NOMO-1 treated with dmso at 0.1 percent for 144 hours (cell line): ENCODE measurements at regions not wholly inside any gene's neighbourhood (a gene's known extent, or its start where the extent isn't known, plus 50 kb on each side); places are given as distances from the start of the nearest gene placed in this dataset.

Experiments used
- DNase-seq: peaks from one replicate; lab custom pipeline; 2025; ENCODE audit not compliant: unreplicated experiment; lab: John Stamatoyannopoulos, UW

DNA sequence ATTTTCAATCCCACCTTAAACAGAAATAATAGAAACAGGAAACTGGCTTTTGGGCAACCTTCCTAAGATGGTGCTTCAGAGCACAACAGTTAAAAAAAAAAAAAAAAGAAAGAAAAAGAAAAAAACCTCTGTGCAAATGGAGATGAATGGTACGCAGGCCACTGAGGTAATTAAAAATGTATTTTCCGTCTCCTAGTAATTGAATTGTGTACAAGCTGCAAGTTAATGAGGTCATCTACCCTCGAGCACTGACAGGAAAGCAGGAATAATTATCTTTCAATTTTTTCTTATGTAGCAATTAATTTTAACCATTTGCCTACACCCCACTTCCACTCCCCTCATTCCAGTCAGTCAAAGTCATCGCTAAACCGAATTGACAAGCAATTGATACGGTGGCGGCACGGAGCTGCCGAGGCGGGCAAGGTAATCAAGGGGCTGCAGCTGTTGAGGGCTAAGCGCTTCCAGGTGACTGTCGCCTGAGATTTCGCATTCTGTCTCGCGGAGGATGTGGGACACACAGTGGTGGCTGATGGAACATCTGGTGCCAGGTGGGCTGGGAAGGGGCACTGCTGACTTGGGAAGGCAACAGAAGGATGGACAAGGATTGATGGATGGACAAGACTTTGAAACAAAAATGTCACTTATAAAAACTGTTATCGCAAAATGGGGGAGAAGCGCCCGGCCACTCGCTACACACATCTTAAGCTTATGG is 109.4 kb downstream of the RCN1 start:
- DNase-seq: no peak

- no peak for DNase-seq
Measured at GRCh38 chr11:32204751-32205150, 113.9 kb downstream of the RCN1 start.

GRCh38 chr11:32210556-32210955 is 119.7 kb downstream of the RCN1 start:
- DNase-seq: no peak

- no peak for DNase-seq
Measured at GRCh38 chr11:32213223-32213622, 122.3 kb downstream of the RCN1 start.

- DNase-seq: no peak
Measured at GRCh38 chr11:32215157-32215556, 124.3 kb downstream of the RCN1 start.

- no peak for DNase-seq
Measured at GRCh38 chr11:32216749-32217148, 125.9 kb downstream of the RCN1 start.

- DNase-seq: no peak
Measured at GRCh38 chr11:32219320-32219719, 128.4 kb downstream of the RCN1 start.

DNA sequence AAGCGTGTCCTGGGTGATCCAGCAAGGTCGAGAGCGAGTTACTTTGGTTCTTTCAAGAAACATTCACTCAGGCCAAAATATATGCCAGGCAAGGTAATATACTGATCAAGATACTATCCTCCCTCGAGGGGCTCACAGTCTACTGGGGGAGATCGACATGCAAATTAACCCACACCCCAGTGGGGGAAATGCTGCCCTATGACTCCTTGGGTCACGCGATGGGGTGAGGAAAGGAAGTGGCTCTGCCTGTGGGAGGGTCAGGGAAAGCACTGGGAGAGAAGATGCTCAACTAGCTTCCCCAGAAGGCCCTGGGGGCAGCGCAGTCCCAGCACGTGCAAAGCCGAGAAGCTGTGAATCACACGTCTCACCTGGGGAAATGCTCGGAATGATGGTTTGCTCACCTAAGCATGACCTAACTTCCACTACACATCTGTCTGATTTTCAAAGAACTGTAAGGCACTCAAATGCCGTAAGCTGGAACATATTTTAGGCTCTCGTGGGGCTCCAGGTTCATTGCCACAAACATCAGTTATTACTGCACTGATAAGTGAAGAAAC is 130.7 kb downstream of the RCN1 start:
- no peak for DNase-seq

DNA sequence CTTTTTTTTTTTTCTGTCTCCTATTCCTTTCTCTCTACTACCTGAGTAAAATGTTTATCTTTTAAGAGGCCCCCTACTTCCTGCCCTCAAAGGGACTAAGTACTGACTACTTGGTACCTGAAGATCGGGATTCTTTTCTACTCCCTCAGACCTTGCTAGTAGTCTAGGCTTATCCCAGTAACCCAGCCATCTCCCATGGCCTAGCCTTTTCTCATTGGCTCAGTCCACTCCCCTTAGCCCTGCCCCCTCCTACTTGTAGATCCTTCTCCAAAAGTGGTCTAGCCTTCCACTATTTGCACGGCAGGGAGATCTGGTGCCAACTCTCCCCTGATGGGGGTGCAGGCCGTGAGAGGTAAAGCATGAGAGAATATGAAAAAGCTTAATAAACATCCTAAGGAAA is 133.7 kb downstream of the RCN1 start:
- no peak for DNase-seq

DNA sequence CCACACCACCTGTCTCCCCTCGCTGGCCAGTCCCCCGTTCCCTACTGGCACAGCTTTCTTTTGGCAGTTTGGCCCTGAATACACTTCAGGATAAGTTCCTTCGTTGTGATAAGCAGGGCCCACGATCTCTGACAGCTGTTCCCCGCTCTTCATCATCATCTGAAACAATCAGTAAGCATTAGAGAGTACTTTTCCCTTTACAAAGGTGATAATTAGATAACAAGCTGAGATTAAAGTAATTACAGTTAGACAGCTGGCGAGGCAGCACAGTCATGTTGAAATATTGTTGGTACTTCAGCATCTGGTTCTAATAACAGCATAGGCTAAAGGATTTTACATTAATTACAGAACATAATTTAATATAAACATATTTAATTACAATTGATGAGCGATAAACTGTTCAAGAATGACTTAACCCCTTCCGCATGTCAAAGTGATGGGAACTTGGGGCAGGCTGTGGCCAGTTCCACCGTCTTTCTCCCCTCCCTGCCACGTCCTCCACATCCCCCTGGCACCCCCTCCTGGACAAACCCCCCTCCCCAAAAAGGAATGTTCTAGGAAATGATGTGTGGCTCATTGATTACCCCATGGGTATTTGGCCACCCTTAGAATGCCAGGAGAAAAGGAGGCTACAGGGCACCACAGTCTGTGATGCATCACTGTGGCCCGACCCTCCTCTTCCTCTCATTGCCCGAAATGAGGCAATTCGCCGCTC is 134.9 kb downstream of the RCN1 start:
- no peak for DNase-seq

GRCh38 chr11:32226480-32226879 is 135.6 kb downstream of the RCN1 start:
- DNase-seq: no peak

DNA sequence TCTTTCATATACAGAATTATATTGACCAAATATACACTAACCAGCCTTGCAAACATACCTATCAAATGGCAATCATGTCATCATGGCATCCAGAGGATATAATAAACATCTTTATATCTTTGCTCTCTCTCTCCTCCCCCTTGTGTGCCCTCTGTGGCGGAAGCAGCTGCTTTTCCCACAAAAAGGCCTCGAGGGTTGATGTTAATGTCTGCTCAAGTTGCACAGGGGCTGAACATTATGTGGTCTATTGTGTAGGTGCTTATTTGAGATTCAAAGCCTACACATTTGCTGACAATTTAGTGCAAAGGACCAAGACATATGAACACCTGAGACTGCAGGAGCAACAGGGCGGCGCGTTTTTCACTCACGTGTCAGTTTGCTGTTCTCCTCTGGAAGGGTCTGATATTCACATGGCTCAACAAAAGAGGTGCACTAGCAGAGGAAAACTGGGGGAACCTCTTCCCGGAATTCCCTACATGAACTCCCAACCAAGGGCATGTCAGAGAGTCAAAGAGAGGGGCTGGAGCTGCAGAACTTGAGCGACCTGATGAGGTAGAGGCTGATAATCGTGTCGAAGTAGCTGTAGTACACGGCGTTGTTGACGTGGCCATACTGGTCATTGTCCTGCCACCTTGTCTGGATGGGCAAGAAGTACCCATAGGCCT is 138.8 kb downstream of the RCN1 start:
- DNase-seq: no peak

GRCh38 chr11:32231909-32232493 is 141.1 kb downstream of the RCN1 start:
- no peak for DNase-seq

- DNase-seq: no peak
Measured at GRCh38 chr11:32232516-32232915, 141.6 kb downstream of the RCN1 start.

- DNase-seq: no peak
Measured at GRCh38 chr11:32233276-32233675, 142.4 kb downstream of the RCN1 start.

DNA sequence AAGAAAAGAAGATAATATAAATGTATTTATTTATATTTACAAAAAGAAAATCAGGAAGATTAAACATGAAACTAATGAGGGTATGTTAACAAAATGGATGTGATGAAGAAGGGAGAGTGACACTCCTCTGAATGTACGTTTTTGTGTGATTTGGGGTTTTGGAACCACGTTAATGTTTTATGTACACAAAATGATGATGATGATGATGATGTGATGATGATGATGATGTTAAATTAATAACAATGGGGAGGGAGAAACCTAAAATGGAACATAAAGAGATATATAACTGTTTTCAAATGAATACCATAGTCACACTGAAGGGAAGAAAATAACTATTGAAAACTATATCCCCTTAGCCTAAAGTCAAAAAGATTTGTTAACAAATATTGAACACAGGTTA is 143.1 kb downstream of the RCN1 start:
- DNase-seq: no peak

DNA sequence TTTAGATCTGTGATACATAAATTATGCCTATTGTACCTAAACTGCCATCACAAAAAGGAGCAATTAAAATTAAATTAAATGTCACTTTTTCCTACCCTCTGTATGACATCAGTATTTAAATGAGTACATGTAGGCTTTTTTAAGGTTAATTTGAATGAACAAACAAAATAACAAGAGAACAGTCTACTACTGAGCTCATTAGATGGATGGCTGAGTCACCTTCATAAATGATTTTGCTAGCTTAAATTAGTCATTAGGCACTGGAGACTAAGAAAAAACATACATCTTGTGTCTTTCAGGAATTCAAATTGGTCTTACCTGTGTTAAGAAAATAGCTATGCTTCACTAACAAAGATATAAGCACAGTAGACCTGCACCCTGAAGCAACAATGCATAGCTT is 153.6 kb downstream of the RCN1 start:
- DNase-seq: no peak

DNA sequence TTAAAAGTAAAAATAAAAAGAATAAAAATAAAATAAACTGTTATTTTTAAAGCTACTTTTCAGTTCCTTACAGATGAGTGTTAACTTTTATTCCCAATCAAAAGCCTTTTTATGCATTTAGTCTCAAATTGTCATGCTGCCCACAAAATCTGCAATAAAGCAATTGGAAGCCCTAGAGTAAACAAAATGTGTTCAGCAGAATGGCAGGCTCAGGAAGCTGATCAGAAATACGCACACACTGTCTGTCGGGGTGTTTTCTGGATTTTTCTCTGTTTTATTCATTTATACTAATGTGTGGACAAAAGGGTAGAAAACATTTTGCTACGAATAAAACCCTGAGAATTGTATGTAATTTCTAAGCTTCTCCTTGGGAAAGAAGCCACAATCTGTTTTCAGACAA is 162.8 kb downstream of the RCN1 start:
- DNase-seq: no peak

DNA sequence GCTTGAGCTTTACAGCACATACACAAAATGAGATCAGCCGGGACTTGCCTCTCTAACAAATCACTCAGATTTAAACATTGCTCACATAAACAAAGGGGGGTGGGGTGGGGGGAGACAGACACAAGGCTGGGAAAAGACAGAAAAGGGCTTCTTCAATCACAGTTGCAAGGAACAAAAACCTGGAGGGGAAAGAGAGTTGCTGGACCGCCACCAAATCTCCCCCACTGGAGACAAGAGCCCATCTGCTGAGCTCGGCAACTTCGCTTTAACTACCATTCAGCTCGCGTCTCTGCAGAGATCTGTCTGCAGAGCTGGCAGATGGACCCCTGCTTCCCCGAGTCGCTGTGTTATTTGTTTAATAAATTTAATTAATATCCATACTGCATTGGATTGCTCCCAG is 165.0 kb downstream of the RCN1 start:
- DNase-seq: no peak

DNA sequence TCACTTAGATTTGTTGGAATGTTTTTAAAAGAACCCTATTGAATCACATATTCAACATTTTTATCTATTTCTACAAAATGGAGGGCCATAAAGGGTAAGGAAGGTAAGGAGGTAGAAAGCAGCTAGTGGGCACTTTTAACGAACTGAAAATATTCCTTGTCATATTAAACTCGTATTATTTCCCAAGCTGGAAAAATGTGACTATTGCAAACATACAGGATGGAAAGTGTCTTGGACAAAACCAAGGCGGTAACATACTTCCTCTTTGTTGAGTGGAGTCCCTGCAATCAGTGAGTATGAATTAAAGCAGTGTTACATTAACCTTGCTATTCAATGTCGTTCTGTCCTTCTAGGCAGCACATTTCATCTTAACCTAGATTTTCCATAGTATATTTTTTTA is 165.6 kb downstream of the RCN1 start:
- no peak for DNase-seq

- no peak for DNase-seq
Measured at GRCh38 chr11:32259641-32260081, 168.8 kb downstream of the RCN1 start.

- DNase-seq: no peak
Measured at GRCh38 chr11:32262367-32262766, 171.5 kb downstream of the RCN1 start.
